Activated T-cell treated with anti-CD3 and anti-CD28 coated beads, Interleukin-2, amount 50 U/mL, for 1 hour (primary cell): ENCODE measurements at regions not wholly inside any gene's neighbourhood (a gene's known extent, or its start where the extent isn't known, plus 50 kb on each side); places are given as distances from the start of the nearest gene placed in this dataset.
"Not testable (repeated sequence)": the region's sequence is repeated elsewhere in the genome, so short reads cannot be mapped to it uniquely, and the experiment has no call there.

Source experiments
- DNase-seq: peaks from one replicate; pipeline ENCODE4 v3.0.0-alpha.2; 2020

DNA sequence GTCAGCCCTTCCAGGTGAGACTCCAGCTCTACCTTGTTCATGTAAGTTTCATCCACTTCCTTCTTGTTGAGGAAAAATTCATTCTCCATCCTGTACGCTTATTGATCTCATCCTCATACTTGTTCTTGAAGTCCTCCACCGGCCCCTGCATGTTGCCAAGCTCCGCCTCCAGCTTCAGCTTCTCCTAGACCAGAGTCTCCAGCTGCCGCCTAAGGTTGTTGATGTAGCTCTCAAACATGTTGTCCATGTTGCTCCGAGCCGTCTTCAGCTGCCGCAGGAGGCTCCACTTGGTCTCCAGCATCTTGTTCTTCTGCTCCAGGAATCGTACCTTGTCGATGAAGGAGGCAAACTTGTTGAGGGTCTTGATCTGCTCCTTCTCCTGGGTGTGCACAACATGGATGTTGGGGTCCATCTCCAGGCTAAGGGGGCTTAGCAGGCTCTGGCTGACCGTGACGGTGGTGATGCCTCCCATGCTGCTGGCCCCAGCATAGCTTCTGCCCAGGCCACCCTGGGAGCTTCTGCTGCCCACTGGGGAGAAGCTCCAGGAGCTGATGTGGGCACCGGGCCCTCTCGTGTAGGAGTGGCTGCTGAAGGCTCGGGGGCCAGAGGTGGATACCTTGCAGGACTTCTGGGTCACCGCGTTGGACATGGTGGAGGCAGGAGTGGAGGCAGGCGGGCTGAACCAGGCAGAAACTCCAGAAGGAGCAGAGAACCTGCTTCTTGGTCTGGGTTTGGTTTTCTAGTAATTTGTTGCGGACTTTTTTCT, 422.6 kb upstream of the ARPP21 start:
- DNase-seq = no peak

DNA sequence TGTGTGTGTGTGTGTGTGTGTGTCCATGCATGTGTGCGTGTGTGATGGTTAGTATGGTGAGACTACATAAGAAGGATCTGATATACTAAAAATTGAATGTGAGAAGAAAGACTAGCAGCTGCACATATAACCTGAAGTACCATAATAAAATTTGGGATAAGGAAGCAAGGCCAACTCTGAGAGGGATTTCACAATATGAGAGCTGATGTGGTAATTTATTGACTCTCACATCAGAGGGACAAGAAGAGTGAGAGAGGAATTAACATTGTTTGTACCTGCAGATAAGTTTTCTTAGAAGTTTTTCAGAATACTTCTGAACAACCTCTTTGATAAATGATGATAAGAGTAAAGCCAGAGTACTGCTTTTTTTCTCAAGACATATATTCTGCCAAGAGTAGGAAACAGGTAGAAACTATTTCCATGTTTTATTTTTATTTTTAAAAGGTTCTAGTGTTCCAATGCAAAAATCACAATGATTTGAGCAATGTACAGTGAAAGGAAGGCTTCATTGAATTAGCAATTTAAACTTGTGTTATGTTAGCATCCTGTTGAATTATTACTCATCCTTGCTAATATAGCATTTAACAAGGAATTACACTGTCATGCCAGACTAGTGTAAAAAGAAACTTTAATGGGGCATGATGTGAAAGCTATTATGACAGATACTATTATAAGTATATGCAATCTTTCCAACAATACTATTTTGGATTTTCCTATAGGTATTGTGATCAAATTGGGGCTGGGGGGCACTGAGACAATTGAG, 415.5 kb upstream of the ARPP21 start:
- no peak for DNase-seq

DNA sequence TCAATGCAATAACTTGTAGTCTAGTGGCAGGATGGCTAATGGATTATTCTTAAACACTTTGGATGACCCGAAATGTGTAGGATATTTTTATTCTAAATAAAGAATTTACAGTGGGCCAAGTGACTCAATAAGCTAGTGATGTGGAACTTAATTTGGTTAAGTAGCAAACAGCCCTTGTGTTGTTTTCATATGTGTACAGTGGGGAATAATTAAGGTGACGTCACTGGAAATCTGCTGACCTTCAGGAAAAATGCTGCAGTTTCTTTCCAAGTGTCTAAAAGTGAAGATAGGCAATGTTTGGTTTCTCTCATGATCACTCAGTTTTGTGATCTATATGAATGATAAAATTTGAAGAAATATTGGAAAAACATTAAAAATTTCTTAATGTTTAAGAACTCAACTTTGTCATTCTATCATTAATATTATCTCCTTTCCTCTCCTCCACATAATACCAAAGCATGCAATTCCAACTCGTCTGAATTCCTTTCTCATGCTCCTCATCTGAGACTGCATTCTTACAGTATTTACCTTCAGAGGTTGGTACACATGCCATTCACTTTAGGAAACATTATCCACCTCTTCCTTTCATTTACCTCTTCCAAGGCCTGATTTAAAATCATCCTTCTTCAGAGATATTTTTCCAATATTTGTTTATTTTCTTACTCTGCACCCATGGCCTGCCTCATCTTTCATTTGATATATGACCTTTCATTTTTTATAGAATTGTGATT, 414.6 kb upstream of the ARPP21 start:
- no peak for DNase-seq

DNA sequence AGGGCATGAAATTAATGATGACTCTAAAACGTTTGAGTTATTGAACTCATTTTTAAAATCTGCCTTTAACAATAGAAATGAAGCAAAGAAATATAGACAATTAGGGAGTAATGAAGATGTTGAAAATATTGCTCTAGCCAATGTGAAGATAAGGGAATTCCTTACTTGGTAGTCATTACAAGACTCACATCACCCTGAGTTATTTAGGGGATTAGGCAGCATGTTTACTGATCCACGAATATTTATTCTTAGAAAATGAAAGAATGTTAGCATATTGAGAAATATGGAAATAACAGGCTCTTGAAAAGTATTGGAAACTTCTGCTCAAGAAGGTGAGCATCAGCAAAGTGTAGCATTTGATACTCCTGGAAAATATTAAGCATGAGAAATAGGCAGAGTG, 398.1 kb upstream of the ARPP21 start:
- no peak for DNase-seq

DNA sequence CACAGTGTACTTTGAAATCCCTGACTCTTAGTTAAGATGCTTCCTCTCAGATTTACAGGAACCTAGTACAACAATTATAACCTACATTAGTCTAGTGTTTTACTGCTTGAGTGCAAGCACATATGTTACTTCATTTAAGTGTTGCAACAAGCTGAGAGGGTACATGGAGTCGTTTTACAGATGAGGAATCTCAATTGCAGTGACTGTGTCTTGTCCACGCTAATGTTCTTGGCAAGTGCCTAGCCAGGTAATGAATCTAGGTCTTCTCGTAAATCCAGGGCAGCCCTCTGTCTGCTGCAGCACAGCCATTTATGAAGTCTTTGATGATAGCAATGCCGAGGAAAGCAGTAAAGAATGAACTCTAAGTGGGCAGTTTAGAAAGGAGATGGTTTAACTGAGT, 384.4 kb upstream of the ARPP21 start:
- no peak for DNase-seq

DNA sequence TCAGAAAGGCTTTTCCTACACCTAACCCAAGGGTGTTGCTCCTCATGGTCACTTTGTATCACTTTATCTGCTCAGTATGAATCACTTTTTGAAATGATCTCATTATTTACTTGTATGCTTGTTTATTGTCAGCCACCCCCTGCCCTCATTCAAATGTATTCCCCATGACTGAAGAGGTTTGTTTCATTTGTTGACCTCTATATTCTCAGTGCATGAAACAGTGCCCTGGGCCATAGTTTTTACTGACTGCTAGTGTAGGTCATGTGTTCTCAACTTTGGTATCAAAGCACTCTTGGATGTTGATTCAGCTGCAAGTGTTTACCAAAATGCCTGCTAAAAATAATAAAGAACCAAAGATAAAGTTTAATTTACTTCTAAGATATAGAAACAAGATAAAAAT, 381.7 kb upstream of the ARPP21 start:
- DNase-seq = no peak

DNA sequence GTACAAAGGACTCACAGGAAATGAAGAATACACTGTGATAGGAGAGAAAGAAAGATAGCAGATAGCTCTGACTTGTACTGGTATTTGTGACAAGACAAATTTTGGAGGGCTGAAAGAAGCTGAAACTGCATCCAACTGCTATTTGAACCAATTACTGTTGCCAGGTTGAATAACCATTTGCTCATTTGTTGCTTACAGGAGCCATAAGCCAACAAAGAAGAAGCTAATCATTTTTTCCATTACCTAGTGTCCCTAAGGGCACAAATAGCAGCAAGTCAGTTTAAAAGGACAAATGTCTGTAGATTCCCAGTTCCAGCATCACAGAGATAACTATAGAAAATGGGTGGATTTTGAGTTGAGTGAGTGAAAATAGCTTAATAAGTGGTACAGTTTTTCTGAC, 376.9 kb upstream of the ARPP21 start:
- no peak for DNase-seq

DNA sequence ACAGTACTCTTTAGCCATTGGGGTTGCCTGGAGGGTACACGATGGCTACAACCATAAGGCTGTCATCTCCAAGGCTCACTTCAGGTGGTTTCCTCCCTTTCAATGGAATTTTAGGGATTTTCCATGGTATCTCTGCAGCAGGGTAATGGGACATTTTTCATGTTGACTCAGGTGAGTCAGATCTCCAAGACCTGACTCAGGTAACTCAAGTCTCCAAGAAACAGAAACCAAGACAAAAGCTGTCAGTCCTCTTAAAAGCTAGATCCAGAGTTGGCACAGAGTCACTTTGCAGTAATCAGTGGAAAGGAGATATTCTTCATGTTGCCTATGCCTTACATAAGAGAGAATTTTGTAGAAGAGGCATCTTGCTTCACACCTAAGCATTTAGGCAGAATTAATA, 375.8 kb upstream of the ARPP21 start:
- DNase-seq = no peak

DNA sequence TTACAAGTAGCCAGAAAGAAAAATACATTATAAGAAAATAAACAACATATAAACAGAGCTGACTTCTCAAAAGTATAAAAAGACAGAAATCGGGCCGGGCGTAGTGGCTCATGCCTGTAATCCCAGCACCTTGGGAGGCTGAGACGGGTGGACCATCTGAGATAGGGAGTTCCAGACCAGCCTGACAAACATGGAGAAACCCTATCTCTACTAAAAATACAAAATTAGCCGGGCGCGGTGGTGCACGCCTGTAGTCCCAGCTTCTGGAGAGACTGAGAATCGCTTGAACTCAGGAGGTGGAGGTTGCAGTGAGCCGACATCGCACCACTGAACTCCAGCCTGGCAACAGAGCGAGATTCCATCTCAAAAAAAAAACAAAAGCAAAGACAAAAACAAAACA, 373.3 kb upstream of the ARPP21 start:
- not testable (repeated sequence) for DNase-seq

DNA sequence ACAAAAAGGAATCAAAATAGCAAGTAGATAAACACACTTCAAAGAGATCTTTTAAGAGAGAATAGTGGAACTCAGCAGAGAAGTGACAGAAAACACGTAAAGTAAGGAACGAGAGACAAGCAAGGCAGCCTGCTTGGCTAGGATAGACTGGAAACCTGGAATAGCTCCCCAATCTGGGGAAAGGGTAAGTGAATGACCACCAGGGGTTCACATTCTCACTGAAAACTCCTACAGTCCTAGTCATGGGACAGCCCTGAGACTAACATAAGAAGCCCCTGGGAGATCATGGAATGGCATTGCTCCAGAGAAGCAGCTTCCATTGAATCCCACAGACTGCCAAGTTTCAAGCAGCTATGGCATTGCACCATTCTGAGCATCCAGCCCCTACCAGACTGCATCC, 363.6 kb upstream of the ARPP21 start:
- DNase-seq = no peak

DNA sequence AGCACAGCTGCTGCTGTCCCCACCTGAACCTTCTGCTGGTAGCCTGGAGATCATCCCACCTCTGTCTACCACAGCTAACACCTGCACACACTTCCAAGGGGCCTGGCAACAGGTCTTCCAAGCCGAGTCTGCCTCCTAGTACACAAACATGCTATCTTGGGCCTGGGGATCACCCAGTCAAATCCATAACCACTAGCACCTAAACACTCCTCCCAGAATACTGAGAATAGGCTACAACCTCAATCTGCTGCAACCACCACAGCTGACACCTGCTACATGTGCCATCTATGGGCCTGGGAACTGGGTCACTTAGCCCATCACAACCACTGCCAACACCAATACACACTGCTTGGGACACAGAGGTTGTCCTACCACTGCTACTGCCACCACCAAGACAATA, 362.8 kb upstream of the ARPP21 start:
- no peak for DNase-seq

DNA sequence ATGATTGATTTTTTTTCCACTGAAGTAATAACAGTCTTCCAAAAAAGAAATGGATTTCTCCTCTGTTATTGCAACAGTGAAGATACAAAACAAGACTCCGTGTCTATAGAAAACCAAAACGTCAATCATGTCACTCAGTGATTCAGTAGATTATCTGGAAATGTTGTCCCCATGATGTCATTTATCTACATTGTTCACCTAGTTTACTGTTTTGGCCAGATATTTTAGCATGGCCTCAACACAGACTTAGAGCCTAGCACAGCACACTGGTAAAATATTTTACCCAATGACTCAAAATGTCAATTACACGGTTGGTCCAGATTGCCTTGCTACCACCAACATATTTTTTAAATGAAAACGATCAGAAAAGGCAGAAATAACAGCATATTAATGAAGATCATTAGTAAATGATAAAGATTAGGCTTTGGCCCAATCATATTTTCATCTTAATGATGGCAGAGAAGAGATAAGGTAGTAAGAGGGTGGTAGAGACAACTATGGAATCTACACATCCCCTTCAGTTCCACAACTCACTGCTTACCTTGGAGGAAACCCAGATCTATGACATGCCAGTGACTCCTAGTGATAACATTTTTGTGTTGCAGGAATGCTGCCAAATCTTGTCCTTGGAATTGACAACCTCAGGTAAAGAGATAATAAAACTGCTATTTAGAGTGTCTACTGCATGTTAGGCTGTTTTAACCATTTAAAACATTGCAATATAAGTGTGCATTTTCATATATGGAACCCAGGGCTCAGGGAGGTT, 347.7 kb upstream of the ARPP21 start:
- DNase-seq = no peak

DNA sequence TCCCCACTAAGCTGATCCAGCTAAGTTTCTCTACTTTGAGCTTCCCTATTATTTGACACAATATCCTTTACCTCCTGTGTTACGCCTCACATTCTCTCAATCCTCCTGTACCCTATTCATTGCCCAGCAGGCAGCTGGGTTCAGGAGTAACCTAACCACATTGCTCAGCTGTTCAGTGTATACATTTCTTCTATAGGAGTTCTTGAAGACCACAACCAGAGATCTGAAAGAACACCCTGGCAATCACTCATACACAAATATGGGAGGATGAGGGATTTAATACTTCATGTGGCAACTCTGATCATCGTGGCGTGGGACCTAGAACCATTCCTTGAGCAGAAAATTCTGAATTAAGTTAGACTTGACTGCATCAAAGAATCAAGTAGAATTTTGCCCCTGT, 346.8 kb upstream of the ARPP21 start:
- DNase-seq = no peak

DNA sequence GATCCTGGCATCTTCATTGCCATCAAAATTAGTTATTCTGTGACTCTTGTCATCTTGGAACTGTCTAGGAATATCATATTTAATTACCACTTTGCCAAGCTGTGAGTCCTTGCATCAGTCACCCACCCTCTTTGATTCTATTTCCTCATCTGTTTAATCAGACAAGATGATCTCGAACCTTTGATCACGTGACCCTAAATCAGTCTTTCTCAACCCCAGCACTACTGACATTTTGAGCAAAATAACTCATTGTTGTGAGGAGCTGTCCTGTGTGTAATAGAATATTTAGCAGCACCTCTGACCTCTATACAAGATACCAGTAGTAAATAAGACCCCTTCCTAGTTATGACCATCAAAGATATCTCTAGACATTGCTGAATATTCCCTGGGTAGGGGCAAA, 343.4 kb upstream of the ARPP21 start:
- DNase-seq = no peak

DNA sequence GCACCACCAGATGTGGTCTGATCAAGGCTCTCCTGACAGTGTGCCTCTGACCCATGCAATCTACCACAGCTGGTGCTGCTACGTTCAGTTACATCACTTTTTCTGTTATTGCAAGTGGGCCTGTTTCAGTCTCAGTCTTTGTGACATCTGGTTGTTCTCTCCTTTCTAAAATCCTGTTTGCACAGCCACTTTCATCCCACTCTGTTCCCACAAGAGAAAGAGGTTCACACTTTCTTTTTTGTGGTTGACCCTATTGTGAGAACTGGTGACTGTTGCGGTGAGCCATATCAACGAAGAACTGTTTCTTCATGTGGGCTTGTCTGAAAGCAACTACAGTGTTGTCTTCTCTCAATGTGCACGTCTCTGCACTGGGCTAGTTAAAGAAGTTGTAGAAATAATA, 342.8 kb upstream of the ARPP21 start:
- no peak for DNase-seq

DNA sequence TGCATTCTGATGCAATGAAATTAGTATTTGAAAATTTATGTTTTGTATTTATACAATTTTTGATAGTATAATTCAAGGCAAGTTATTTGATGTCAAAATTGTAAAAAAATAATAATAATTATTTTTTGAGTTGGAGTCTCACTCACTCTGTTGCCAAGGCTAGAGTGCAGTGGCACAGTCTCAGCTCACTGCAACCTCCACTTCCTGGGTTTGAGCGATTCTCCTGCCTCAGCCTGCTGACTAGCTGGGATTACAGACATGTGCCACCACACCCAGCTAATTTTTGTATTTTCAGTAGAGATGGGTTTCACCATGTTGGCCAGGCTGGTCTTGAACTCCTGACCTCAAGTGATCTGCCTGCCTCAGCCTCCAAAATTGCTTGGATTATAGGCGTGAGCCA, 342.4 kb upstream of the ARPP21 start:
- DNase-seq = not testable (repeated sequence)

DNA sequence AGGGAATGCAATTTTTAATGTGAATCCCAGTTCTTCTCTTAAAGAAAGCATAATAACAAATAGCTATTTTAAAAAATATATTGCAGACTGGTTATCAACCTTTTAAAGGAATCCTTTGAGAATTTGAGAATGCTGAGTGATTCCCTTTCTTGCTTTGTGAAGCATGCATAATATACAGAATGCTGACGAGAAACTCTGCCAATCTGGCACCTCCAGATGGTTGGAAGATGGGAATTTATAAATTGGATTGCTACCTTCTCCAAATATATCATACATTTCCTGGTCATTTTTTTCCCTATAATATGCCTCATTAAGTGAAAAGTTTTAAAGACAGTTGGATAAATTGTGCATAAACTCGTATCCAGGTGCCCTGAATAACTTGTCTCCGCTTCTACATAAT, 333.9 kb upstream of the ARPP21 start:
- no peak for DNase-seq

DNA sequence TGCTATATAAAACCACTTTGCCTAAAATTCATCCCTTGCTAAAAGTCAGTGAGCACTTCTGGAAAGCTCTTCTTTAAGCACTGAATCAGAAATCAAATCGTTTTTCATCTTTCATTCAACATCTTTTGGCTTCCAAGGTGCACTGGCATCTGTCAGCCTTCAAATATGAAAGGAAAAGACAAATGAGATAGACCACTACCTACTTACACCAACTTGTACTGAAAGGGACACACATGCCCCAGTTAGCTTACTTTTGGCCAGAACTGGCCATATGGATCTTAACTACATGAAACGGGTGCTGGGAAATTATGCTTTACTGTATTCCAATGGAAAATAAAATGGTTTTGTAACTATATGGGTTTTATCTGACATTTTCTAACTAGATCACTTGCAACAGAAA, 332.0 kb upstream of the ARPP21 start:
- no peak for DNase-seq

DNA sequence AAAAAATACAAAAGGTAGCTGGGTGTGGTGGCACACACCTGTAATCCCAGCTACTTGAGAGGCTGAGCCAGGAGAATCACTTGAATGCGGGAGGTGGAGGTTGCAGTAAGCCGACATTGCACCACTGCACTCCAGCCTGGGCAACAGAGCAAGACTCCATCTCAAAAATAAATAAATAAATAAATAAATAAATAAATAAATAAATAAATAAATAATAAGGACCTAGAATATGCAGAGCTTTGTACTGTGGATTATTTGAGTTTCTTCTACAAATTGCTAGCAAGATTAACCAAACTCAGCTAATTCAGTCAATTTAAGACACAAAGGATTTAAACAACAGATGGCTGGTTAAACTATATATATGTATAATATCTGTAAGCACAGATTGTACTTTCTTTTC, 322.5 kb upstream of the ARPP21 start:
- not testable (repeated sequence) for DNase-seq

DNA sequence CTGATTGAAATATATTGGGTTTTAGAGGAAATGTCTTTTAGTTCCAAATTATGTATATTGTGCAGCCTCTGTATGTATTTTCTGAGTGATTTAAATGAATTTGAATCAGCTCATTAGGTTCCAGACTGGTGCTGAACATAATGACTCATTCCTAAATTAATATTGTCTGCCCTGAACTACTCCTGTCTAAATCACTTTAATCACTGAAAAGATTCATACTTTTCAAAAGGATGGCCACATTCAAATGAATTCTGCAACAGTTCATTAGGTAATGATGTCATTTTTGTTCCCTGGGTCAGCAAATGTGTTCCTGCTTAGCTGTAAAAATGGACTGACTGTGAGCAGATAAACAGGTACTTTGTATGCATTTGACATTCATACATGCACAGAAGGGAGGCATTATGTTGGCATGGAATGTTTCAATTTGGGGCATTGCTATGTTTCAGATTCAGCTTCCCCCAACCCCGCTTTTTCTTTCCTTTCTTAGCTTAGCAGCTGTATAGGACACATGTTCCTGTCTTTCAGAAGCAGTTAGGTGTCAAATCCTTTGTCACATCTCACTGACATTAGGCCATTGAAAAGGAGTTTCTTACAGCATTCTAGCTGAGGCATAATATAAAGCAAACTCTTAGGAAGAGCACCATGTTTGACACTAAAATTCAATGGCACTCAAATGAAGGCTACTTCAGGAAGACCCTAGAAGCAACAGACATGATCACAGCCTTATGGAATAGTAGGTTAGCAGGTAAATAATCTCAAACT, 318.5 kb upstream of the ARPP21 start:
- no peak for DNase-seq

DNA sequence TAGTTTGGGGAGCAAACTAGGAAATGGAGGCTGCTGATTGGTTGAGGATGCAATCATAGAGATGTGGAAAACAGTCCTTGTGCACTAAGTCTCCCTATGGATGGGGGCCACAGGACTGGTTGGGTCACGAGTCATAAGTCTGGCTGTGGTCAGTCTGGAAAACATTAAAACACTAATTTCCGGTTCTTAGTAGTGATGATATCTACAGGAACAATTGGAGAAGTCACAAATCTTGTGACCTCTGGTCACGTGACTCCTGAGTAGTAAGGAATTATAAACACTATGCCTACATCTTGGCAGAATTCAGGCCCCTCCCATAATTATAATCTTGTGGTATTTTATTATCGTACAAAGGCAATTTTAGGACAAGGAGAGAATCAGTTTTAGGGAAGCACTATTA, 317.3 kb upstream of the ARPP21 start:
- no peak for DNase-seq

DNA sequence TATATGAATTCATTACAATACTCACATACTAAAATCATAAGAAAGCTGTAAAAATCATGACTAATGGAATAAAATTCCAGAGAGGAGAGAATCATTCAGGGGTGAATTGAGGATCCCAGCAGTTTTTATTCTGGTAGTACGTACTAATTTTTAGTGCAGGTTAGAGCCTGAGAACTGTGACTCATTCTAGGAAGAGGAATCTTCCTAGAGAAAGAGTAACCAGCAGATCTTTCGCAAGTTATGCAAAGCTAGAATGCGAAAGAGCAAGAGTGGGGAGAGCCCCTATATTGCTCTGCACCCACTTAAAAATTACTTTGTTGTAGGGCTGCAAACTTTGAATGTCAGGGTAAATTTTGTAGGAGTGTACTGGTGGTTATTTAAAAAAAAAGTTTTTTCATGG, 303.6 kb upstream of the ARPP21 start:
- DNase-seq = no peak
